Liver (tissue), 3 donors: ENCODE measurements at regions not wholly inside any gene's neighbourhood (a gene's known extent, or its start where the extent isn't known, plus 50 kb on each side); places are given as distances from the start of the nearest gene placed in this dataset.

Experiments
- GABPA ChIP-seq, 2 donors: IDR thresholded peaks in 1 of 2; conservative IDR thresholded peaks in 1 of 2; 2 replicates each; pipeline ENCODE4 v1.6.1; 2016; ENCODE audit warnings: antibody characterized with exemption in 2 of 2, mild to moderate bottlenecking in 1 of 2, moderate library complexity in 1 of 2
- RAD21 ChIP-seq, 2 donors: IDR thresholded peaks; 2 replicates each; pipeline ENCODE4 v1.6.1; 2016; ENCODE audit warnings: antibody characterized with exemption in 2 of 2, mild to moderate bottlenecking in 2 of 2
- SP1 ChIP-seq: IDR thresholded peaks from 2 replicates; pipeline ENCODE4 v1.6.1; 2018; ENCODE audit warnings: antibody characterized with exemption, mild to moderate bottlenecking
- TAF1 ChIP-seq: conservative IDR thresholded peaks from 2 replicates; pipeline ENCODE4 v1.6.1; 2016; ENCODE audit warnings: antibody characterized with exemption, mild to moderate bottlenecking
- YY1 ChIP-seq: IDR thresholded peaks from 2 replicates; pipeline ENCODE4 v1.6.1; 2016; ENCODE audit warnings: antibody characterized with exemption, mild to moderate bottlenecking
- TF ChIP-seq, protein P1 (sequence below): fragments of 150-350 bp; IDR thresholded peaks from 2 replicates; pipeline ENCODE4 v1.5.1; 2017; ENCODE audit warnings: improper control_type of control experiment, low read depth, low read length; ENCODE audit not compliant: missing input control
- TF ChIP-seq, protein P2 (sequence below): IDR thresholded peaks from 2 replicates; pipeline ENCODE4 v1.6.1; 2016; ENCODE audit warnings: antibody characterized with exemption
- donor health status: healthy.
- donor health status: healthy.

DNA sequence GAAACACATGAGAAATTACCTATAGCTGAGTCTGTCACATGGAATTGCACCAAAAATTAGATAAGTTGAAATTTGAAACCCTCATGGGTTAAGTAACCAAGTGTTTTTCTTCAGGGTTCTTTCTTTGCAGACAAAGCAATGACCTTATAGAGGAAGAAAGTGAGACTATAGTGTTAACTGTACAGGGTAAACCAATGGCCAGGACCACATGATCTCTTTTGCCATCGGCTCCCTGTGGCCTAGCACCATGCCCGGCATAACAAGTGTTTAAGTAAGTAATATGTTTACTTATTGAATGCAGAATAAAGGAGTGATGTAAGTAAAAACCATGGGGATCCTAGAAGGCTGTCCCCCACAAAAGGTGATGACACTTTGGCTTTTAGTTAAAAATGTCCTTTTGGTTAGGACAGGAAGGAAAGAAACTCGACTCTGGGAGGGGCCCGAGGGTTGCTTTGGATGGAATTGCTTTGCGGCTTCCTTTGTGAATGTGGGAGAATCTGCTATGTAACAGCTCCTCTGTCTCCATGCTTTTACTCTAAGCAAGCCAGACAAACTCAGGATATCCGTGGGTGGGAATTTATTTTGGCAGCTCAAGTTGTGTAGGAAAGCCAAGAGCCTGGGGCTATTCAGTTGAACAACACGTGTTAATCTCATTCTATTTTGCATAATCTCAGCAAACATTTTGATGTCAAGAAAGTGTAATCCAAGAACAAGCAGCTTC, 454.7 kb downstream of the INSC start:
- TF ChIP-seq TAF1, result no peak
- TF ChIP-seq, protein P1, sequence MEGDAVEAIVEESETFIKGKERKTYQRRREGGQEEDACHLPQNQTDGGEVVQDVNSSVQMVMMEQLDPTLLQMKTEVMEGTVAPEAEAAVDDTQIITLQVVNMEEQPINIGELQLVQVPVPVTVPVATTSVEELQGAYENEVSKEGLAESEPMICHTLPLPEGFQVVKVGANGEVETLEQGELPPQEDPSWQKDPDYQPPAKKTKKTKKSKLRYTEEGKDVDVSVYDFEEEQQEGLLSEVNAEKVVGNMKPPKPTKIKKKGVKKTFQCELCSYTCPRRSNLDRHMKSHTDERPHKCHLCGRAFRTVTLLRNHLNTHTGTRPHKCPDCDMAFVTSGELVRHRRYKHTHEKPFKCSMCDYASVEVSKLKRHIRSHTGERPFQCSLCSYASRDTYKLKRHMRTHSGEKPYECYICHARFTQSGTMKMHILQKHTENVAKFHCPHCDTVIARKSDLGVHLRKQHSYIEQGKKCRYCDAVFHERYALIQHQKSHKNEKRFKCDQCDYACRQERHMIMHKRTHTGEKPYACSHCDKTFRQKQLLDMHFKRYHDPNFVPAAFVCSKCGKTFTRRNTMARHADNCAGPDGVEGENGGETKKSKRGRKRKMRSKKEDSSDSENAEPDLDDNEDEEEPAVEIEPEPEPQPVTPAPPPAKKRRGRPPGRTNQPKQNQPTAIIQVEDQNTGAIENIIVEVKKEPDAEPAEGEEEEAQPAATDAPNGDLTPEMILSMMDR, result no peak
- TF ChIP-seq, protein P2, sequence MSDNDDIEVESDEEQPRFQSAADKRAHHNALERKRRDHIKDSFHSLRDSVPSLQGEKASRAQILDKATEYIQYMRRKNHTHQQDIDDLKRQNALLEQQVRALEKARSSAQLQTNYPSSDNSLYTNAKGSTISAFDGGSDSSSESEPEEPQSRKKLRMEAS, result no peak
- TF ChIP-seq YY1, result no peak
- peak in 1 of 2 donors; percentile 6 for TF ChIP-seq RAD21 (IDR thresholded peaks at IDR 0.05)
- TF ChIP-seq GABPA (IDR thresholded peaks at IDR 0.05 in 1 of 2, conservative IDR thresholded peaks at IDR 0.05 in 1 of 2), result no peak
- TF ChIP-seq SP1, result no peak
